GM12878 (cell line): ENCODE measurements at regions not wholly inside any gene's neighbourhood (a gene's known extent, or its start where the extent isn't known, plus 50 kb on each side); places are given as distances from the start of the nearest gene placed in this dataset.

Experiments used
- BHLHE40 ChIP-seq, 2 experiments: fragments of 450-650 bp in 1 of 2; IDR thresholded peaks; 2 replicates each; pipeline ENCODE4 v1.6.1; 2011 to 2017; ENCODE audit warnings: low read depth in 2 of 2, borderline replicate concordance in 1 of 2, improper control_type of control experiment in 1 of 2, low read length in 1 of 2, mild to moderate bottlenecking in 1 of 2
- EP300 ChIP-seq, 2 experiments: fragments of 150-350 bp in 1 of 2; IDR thresholded peaks; 2 replicates each; pipeline ENCODE4 v1.6.1; 2011 to 2012; ENCODE audit warnings: low read depth in 2 of 2, low read length in 2 of 2, borderline replicate concordance in 1 of 2, improper control_type of control experiment in 1 of 2, inconsistent platforms in 1 of 2; ENCODE audit not compliant: control insufficient read depth in 1 of 2
- ETV6 ChIP-seq, 2 experiments: fragments of 450-650 bp in 1 of 2; IDR thresholded peaks in 1 of 2; conservative IDR thresholded peaks in 1 of 2; 2 replicates each; pipeline ENCODE4 v1.6.1; 2014; ENCODE audit warnings: antibody characterized with exemption in 1 of 2, borderline replicate concordance in 1 of 2, low read depth in 1 of 2, mild to moderate bottlenecking in 1 of 2, moderate library complexity in 1 of 2
- FOS ChIP-seq: IDR thresholded peaks from 3 replicates; pipeline ENCODE4 v1.6.1; 2011; ENCODE audit warnings: borderline replicate concordance; ENCODE audit not compliant: insufficient read length; ENCODE audit errors: extremely low read depth
- FOXM1 ChIP-seq: IDR thresholded peaks from 2 replicates; pipeline ENCODE4 v1.6.1; 2012; ENCODE audit warnings: low read depth, mild to moderate bottlenecking, inconsistent platforms, low read length, moderate library complexity
- MXI1 ChIP-seq: fragments of 150-350 bp; IDR thresholded peaks from 2 replicates; pipeline ENCODE4 v1.6.1; 2011; ENCODE audit warnings: low read depth, mild to moderate bottlenecking, inconsistent platforms, low read length, improper control_type of control experiment
- SMC3 ChIP-seq: IDR thresholded peaks from 2 replicates; pipeline ENCODE4 v1.6.1; 2011; ENCODE audit warnings: low read length, improper control_type of control experiment, borderline replicate concordance
- SP1 ChIP-seq: IDR thresholded peaks from one replicate; pipeline ENCODE4 v1.6.1; 2011; ENCODE audit warnings: low read depth, low read length
- TF ChIP-seq, protein P1 (sequence below), 3 experiments: IDR thresholded peaks in 2 of 3; conservative IDR thresholded peaks in 1 of 3; 2 replicates each; pipeline ENCODE4 v1.5.1; 2011; ENCODE audit warnings: low read depth in 3 of 3, low read length in 3 of 3, mild to moderate bottlenecking in 3 of 3, control low read depth in 2 of 3, moderate library complexity in 2 of 3, inconsistent platforms in 1 of 3, mixed read lengths in 1 of 3; ENCODE audit not compliant: control insufficient read depth in 2 of 3, insufficient read depth in 1 of 3; ENCODE audit errors: extremely low read depth in 1 of 3
- TF ChIP-seq, protein P2 (sequence below): fragments of 450-650 bp; formaldehyde crosslinking; IDR thresholded peaks from 2 replicates; pipeline ENCODE4 v1.4.0; 2022; ENCODE audit warnings: mild to moderate bottlenecking, moderate library complexity

DNA sequence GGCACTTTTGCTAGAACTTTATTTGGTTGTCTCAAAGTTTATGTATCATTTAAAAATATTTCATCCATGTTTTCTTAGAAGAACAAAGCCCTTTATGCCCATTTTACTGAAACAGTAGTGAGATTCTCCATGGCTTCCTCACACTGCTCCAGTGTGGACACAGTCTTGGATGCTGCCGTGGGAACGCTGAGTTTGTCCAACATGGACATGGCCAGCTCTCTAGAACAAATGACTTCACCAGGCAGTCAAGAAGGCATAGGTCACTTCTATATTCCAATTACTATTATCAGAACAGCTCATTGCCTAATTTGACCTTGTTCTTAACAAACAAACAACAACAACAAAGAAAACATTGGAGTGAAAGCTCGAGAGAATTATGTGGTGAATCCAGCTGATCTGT is 414.1 kb upstream of the ID2 start:
- TF ChIP-seq EP300 (IDR thresholded peaks at IDR 0.05; ENCODE audit: borderline replicate concordance in 1 of 2, control insufficient read depth in 1 of 2, low read depth in 2 of 2, low read length in 2 of 2) (no peak), SMC3 (no peak), SP1 (no peak), ETV6 (conservative IDR thresholded peaks at IDR 0.05 in 1 of 2, IDR thresholded peaks at IDR 0.05 in 1 of 2; ENCODE audit: borderline replicate concordance in 1 of 2, low read depth in 1 of 2) (no peak), MXI1 (no peak), BHLHE40 (IDR thresholded peaks at IDR 0.05; ENCODE audit: borderline replicate concordance in 1 of 2, low read depth in 2 of 2, low read length in 1 of 2) (no peak), FOXM1 (no peak), FOS (no peak)
- TF ChIP-seq, protein P1, sequence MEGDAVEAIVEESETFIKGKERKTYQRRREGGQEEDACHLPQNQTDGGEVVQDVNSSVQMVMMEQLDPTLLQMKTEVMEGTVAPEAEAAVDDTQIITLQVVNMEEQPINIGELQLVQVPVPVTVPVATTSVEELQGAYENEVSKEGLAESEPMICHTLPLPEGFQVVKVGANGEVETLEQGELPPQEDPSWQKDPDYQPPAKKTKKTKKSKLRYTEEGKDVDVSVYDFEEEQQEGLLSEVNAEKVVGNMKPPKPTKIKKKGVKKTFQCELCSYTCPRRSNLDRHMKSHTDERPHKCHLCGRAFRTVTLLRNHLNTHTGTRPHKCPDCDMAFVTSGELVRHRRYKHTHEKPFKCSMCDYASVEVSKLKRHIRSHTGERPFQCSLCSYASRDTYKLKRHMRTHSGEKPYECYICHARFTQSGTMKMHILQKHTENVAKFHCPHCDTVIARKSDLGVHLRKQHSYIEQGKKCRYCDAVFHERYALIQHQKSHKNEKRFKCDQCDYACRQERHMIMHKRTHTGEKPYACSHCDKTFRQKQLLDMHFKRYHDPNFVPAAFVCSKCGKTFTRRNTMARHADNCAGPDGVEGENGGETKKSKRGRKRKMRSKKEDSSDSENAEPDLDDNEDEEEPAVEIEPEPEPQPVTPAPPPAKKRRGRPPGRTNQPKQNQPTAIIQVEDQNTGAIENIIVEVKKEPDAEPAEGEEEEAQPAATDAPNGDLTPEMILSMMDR (IDR thresholded peaks at IDR 0.05 in 2 of 3, conservative IDR thresholded peaks at IDR 0.05 in 1 of 3; ENCODE audit: control insufficient read depth in 2 of 3, extremely low read depth in 1 of 3, insufficient read depth in 1 of 3, low read depth in 3 of 3, low read length in 3 of 3) = no peak
- TF ChIP-seq, protein P2, sequence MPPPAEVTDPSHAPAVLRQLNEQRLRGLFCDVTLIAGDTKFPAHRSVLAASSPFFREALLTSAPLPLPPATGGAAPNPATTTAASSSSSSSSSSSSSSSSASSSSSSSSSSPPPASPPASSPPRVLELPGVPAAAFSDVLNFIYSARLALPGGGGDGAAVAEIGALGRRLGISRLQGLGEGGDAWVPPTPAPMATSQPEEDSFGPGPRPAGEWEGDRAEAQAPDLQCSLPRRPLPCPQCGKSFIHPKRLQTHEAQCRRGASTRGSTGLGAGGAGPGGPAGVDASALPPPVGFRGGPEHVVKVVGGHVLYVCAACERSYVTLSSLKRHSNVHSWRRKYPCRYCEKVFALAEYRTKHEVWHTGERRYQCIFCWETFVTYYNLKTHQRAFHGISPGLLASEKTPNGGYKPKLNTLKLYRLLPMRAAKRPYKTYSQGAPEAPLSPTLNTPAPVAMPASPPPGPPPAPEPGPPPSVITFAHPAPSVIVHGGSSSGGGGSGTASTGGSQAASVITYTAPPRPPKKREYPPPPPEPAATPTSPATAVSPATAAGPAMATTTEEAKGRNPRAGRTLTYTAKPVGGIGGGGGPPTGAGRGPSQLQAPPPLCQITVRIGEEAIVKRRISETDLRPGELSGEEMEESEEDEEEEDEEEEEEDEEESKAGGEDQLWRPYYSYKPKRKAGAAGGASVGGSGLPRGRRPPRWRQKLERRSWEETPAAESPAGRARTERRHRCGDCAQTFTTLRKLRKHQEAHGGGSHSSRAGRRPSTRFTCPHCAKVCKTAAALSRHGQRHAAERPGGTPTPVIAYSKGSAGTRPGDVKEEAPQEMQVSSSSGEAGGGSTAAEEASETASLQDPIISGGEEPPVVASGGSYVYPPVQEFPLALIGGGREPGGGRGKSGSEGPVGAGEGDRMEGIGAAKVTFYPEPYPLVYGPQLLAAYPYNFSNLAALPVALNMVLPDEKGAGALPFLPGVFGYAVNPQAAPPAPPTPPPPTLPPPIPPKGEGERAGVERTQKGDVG (CRISPR knock-in tag) = no peak
